ENCODE measurements at regions not wholly inside any gene's neighbourhood (a gene's known extent, or its start where the extent isn't known, plus 50 kb on each side); places are given as distances from the start of the nearest gene placed in this dataset.
"Not testable (repeated sequence)": the region's sequence is repeated elsewhere in the genome, so short reads cannot be mapped to it uniquely, and the experiment has no call there.

DNA sequence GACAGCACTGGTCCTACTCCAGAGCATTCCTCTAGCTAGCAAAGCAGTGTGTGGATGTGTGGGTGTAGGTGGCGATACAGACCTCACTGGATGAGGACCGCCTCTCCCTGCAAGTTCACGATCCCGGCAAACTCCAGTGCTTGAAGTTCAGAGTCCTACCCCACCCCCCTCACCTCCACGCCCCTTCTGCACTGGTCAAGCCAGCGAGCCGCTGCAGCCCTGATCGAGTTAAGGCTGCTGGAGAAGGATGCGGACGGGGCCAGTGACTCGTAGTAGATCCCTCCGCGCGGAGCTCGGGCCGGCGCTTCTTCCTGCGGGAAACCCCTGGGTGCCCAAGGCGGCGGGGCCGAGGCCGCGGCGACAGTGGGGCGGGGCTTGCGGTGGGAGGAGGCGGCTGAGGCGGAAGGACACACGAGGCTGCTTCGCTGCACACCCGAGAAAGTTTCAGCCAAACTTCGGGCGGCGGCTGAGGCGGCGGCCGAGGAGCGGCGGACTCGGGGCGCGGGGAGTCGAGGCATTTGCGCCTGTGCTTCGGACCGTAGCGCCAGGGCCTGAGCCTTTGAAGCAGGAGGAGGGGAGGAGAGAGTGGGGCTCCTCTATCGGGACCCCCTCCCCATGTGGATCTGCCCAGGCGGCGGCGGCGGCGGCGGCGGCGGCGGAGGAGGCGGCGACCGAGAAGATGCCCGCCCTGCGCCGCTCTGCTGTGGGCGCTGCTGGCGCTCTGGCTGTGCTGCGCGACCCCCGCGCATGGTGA, 84.5 kb upstream of the NBPF19 start (continued):
- TF ChIP-seq, protein P1, sequence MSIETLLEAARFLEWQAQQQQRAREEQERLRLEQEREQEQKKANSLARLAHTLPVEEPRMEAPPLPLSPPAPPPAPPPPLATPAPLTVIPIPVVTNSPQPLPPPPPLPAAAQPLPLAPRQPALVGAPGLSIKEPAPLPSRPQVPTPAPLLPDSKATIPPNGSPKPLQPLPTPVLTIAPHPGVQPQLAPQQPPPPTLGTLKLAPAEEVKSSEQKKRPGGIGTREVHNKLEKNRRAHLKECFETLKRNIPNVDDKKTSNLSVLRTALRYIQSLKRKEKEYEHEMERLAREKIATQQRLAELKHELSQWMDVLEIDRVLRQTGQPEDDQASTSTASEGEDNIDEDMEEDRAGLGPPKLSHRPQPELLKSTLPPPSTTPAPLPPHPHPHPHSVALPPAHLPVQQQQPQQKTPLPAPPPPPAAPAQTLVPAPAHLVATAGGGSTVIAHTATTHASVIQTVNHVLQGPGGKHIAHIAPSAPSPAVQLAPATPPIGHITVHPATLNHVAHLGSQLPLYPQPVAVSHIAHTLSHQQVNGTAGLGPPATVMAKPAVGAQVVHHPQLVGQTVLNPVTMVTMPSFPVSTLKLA (conservative IDR thresholded peaks at IDR 0.05) = peak in 1 of 2 experiments; percentile 44; a peak in 2 of 4 replicates
- TF ChIP-seq POLR2G (IDR thresholded peaks at IDR 0.05; ENCODE audit: low read depth, low read length) = peak; percentile 65
- TF ChIP-seq ESRRA (IDR thresholded peaks at IDR 0.05; ENCODE audit: borderline replicate concordance, low read depth) = peak; percentile 39; the same call in 1 of the 2 replicates

DNA sequence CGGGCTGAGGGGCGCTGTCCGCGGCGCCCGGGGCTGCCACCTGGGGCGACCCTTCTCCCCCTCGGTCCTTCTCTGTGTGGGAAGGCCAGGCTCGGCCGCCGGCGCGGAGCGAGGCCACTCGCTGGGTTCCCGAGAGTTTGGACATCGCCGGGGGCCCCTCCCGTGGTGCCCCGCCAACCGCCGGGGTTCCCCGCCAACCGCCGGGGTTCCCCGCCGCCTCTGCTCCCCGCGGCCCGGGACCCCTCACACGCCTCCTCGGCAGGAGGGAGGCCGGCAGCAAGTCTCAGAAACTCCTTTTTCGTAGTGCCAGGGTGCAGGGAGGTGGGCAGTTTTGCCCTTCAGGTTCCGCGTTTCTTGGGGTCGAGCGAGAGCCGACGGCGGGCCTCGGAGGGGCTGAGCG, 83.9 kb upstream of the NBPF19 start:
- H3K4me1 ChIP-seq (replicated peaks in 1 of 2; ENCODE audit: control insufficient read depth in 2 of 2, insufficient read depth in 2 of 2, low read length in 2 of 2); H3K27ac ChIP-seq (ENCODE audit: extremely low read depth, low read depth, low read length); in situ Hi-C loops (cut with MboI); H3K9me1 ChIP-seq (ENCODE audit: control insufficient read depth, insufficient read depth, low read length); H3K27me3 ChIP-seq (ENCODE audit: control insufficient read depth in 2 of 2, insufficient read depth in 2 of 2, low read length in 2 of 2); H3K4me2 ChIP-seq (ENCODE audit: insufficient read depth, low read length); DNase-seq (ENCODE audit: extremely low read depth in 1 of 4, low spot score in 3 of 4); ATAC-seq; H3K79me2 ChIP-seq (ENCODE audit: control insufficient read depth, insufficient read depth, low read length); POLR2A ChIA-PET; H2AFZ ChIP-seq (ENCODE audit: low read depth, low read length); CTCF ChIA-PET (ENCODE audit: low intra/inter-chr PET ratio); intact Hi-C loops (cut with micrococcal nuclease); H3K9ac ChIP-seq (ENCODE audit: insufficient read depth in 1 of 2, low read depth in 2 of 2, low read length in 2 of 2); FAIRE-seq; H4K20me1 ChIP-seq (replicated peaks; ENCODE audit: control insufficient read depth, insufficient read depth, low read length); H3K9me3 ChIP-seq (replicated peaks; ENCODE audit: control insufficient read depth, insufficient read depth, low read depth, low read length); H3K36me3 ChIP-seq (ENCODE audit: control insufficient read depth, insufficient read depth, low read length): not testable (repeated sequence)
- peak overlapping the region; percentile 25 for H3K4me3 ChIP-seq
- BruUV-seq (replicated peaks) = TSS peak; percentile 40
- no CpG with 5 or more reads among the region's 43 CpGs for WGBS (ENCODE audit: insufficient coverage, low coverage, missing lambda C conversion rate)

- H3K79me2 ChIP-seq (ENCODE audit: control insufficient read depth, insufficient read depth, low read length); DNase-seq (ENCODE audit: extremely low read depth in 1 of 4, low spot score in 3 of 4); H3K4me1 ChIP-seq (replicated peaks in 1 of 2; ENCODE audit: control insufficient read depth in 2 of 2, insufficient read depth in 2 of 2, low read length in 2 of 2); H3K27ac ChIP-seq (ENCODE audit: extremely low read depth, low read depth, low read length); POLR2A ChIA-PET; in situ Hi-C loops (cut with MboI); H3K27me3 ChIP-seq (ENCODE audit: control insufficient read depth in 2 of 2, insufficient read depth in 2 of 2, low read length in 2 of 2); H2AFZ ChIP-seq (ENCODE audit: low read depth, low read length); H3K9me3 ChIP-seq (replicated peaks; ENCODE audit: control insufficient read depth, insufficient read depth, low read depth, low read length); H3K36me3 ChIP-seq (ENCODE audit: control insufficient read depth, insufficient read depth, low read length); H4K20me1 ChIP-seq (replicated peaks; ENCODE audit: control insufficient read depth, insufficient read depth, low read length); intact Hi-C loops (cut with micrococcal nuclease); ATAC-seq; H3K4me2 ChIP-seq (ENCODE audit: insufficient read depth, low read length); BruUV-seq (replicated peaks); H3K4me3 ChIP-seq; FAIRE-seq; H3K9me1 ChIP-seq (ENCODE audit: control insufficient read depth, insufficient read depth, low read length); CTCF ChIA-PET (ENCODE audit: low intra/inter-chr PET ratio); H3K9ac ChIP-seq (ENCODE audit: insufficient read depth in 1 of 2, low read depth in 2 of 2, low read length in 2 of 2): not testable (repeated sequence)
- 0% methylated on average over 2 of the region's 2 CpGs for WGBS (ENCODE audit: insufficient coverage, low coverage, missing lambda C conversion rate)
Measured at GRCh38 chr1:149395802-149396201, 79.0 kb upstream of the NBPF19 start.

GRCh38 chr1:149398527-149398926, 76.3 kb upstream of the NBPF19 start:
- intact Hi-C loops (cut with micrococcal nuclease); H3K27ac ChIP-seq (ENCODE audit: extremely low read depth, low read depth, low read length); in situ Hi-C loops (cut with MboI): not testable (repeated sequence)

More at GRCh38 chr1:149398527-149398926, 76.3 kb upstream of the NBPF19 start:
- H3K4me2 ChIP-seq (ENCODE audit: insufficient read depth, low read length); H3K27me3 ChIP-seq (ENCODE audit: control insufficient read depth in 2 of 2, insufficient read depth in 2 of 2, low read length in 2 of 2); H3K9me1 ChIP-seq (ENCODE audit: control insufficient read depth, insufficient read depth, low read length); DNase-seq (ENCODE audit: extremely low read depth in 1 of 4, low spot score in 3 of 4); CTCF ChIA-PET (ENCODE audit: low intra/inter-chr PET ratio); H3K9ac ChIP-seq (ENCODE audit: insufficient read depth in 1 of 2, low read depth in 2 of 2, low read length in 2 of 2); H4K20me1 ChIP-seq (replicated peaks; ENCODE audit: control insufficient read depth, insufficient read depth, low read length); BruUV-seq (replicated peaks); H3K36me3 ChIP-seq (ENCODE audit: control insufficient read depth, insufficient read depth, low read length); ATAC-seq; H2AFZ ChIP-seq (ENCODE audit: low read depth, low read length); H3K9me3 ChIP-seq (replicated peaks; ENCODE audit: control insufficient read depth, insufficient read depth, low read depth, low read length); POLR2A ChIA-PET; H3K4me3 ChIP-seq; H3K79me2 ChIP-seq (ENCODE audit: control insufficient read depth, insufficient read depth, low read length); H3K4me1 ChIP-seq (replicated peaks in 1 of 2; ENCODE audit: control insufficient read depth in 2 of 2, insufficient read depth in 2 of 2, low read length in 2 of 2); FAIRE-seq: not testable (repeated sequence)
- WGBS (ENCODE audit: insufficient coverage, low coverage, missing lambda C conversion rate) = 3% methylated on average over 2 of the region's 6 CpGs

All from K562 (cell line).